ENCODE measurements at regions not wholly inside any gene's neighbourhood (a gene's known extent, or its start where the extent isn't known, plus 50 kb on each side); places are given as distances from the start of the nearest gene placed in this dataset.

DNA sequence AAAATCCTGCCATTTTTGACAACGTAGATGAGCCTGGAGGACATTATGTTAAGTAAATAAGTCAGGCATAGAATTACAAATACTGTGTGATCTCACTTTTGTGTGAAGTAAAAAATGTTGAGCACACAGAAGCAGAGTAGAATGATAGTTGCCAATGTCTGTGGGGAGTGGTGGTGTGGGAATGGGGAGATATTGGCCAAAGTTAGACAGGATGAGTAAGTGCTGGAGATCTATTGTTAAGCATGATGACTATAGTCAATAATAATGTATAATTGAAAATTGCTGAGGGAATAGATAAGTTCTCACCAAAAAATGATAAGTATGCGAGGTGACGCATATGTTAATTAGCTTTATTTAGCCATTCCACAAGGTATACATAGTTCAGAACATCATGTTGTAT lies 92.0 kb downstream of the GPR85 start:
- Histone ChIP-seq H2AFZ (ENCODE audit: low read depth) (no peak overlapping the region), H3K9ac (no peak overlapping the region), H3K27ac (no peak overlapping the region), H3K79me2 (ENCODE audit: insufficient read depth, low read depth) (no peaks in the 10 kb centered on the region), H4K20me1 (ENCODE audit: insufficient read depth) (no peaks in the 10 kb centered on the region), H3K4me3 (IDR thresholded peaks at IDR 0.05; ENCODE audit: insufficient read depth, low read depth, low read length) (no peak overlapping the region), H3K4me2 (no peak overlapping the region), H3K4me1 (ENCODE audit: low read depth, poor library complexity, severe bottlenecking) (no peaks in the 10 kb centered on the region), H3K36me3 (ENCODE audit: insufficient read depth) (no peaks in the 10 kb centered on the region), H3K27me3 (ENCODE audit: insufficient read depth, low read depth) (no peaks in the 10 kb centered on the region)
- TF ChIP-seq, protein P1, sequence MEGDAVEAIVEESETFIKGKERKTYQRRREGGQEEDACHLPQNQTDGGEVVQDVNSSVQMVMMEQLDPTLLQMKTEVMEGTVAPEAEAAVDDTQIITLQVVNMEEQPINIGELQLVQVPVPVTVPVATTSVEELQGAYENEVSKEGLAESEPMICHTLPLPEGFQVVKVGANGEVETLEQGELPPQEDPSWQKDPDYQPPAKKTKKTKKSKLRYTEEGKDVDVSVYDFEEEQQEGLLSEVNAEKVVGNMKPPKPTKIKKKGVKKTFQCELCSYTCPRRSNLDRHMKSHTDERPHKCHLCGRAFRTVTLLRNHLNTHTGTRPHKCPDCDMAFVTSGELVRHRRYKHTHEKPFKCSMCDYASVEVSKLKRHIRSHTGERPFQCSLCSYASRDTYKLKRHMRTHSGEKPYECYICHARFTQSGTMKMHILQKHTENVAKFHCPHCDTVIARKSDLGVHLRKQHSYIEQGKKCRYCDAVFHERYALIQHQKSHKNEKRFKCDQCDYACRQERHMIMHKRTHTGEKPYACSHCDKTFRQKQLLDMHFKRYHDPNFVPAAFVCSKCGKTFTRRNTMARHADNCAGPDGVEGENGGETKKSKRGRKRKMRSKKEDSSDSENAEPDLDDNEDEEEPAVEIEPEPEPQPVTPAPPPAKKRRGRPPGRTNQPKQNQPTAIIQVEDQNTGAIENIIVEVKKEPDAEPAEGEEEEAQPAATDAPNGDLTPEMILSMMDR (conservative IDR thresholded peaks at IDR 0.05; ENCODE audit: low read depth, low read length): no peak

GRCh38 chr7:112990624-112991023 lies 96.0 kb downstream of the GPR85 start:
- Histone ChIP-seq H4K20me1 (ENCODE audit: insufficient read depth) (no peaks in the 10 kb centered on the region), H3K4me1 (ENCODE audit: low read depth, poor library complexity, severe bottlenecking) (no peaks in the 10 kb centered on the region), H3K27ac (no peak overlapping the region), H3K36me3 (ENCODE audit: insufficient read depth) (no peaks in the 10 kb centered on the region), H3K4me2 (no peak overlapping the region), H3K27me3 (ENCODE audit: insufficient read depth, low read depth) (no peaks in the 10 kb centered on the region), H3K79me2 (ENCODE audit: insufficient read depth, low read depth) (no peaks in the 10 kb centered on the region), H3K4me3 (IDR thresholded peaks at IDR 0.05; ENCODE audit: insufficient read depth, low read depth, low read length) (no peak overlapping the region), H3K9ac (no peak overlapping the region), H2AFZ (ENCODE audit: low read depth) (no peak overlapping the region)
- TF ChIP-seq, protein P1 (conservative IDR thresholded peaks at IDR 0.05; ENCODE audit: low read depth, low read length): no peak

GRCh38 chr7:112989531-112989930 lies 97.1 kb downstream of the GPR85 start:
- H3K9ac ChIP-seq: no peak overlapping the region
- TF ChIP-seq, protein P1 (conservative IDR thresholded peaks at IDR 0.05; ENCODE audit: low read depth, low read length): no peak
- H3K36me3 ChIP-seq (ENCODE audit: insufficient read depth): no peaks in the 10 kb centered on the region
- H4K20me1 ChIP-seq (ENCODE audit: insufficient read depth): no peaks in the 10 kb centered on the region
- no peaks in the 10 kb centered on the region for H3K27me3 ChIP-seq (ENCODE audit: insufficient read depth, low read depth)
- no peaks in the 10 kb centered on the region for H3K4me1 ChIP-seq (ENCODE audit: low read depth, poor library complexity, severe bottlenecking)
- no peak overlapping the region for H3K27ac ChIP-seq
- no peak overlapping the region for H3K4me3 ChIP-seq (IDR thresholded peaks at IDR 0.05; ENCODE audit: insufficient read depth, low read depth, low read length)
- H3K79me2 ChIP-seq (ENCODE audit: insufficient read depth, low read depth): no peaks in the 10 kb centered on the region
- no peak overlapping the region for H3K4me2 ChIP-seq
- H2AFZ ChIP-seq (ENCODE audit: low read depth): no peak overlapping the region

- Histone ChIP-seq H3K36me3 (ENCODE audit: insufficient read depth) (no peaks in the 10 kb centered on the region), H4K20me1 (ENCODE audit: insufficient read depth) (no peaks in the 10 kb centered on the region), H3K27me3 (ENCODE audit: insufficient read depth, low read depth) (no peaks in the 10 kb centered on the region), H3K79me2 (ENCODE audit: insufficient read depth, low read depth) (no peaks in the 10 kb centered on the region), H3K4me2 (no peak overlapping the region), H3K4me1 (ENCODE audit: low read depth, poor library complexity, severe bottlenecking) (no peaks in the 10 kb centered on the region), H3K9ac (no peak overlapping the region), H3K27ac (no peak overlapping the region), H3K4me3 (IDR thresholded peaks at IDR 0.05; ENCODE audit: insufficient read depth, low read depth, low read length) (no peak overlapping the region), H2AFZ (ENCODE audit: low read depth) (no peak overlapping the region)
- TF ChIP-seq, protein P1 (conservative IDR thresholded peaks at IDR 0.05; ENCODE audit: low read depth, low read length): no peak
Observed at GRCh38 chr7:112987171-112987570, 99.5 kb downstream of the GPR85 start.

Data from KMS-11 (cell line).